SHP77 (cell line): ENCODE measurements at regions not wholly inside any gene's neighbourhood (a gene's known extent, or its start where the extent isn't known, plus 50 kb on each side); places are given as distances from the start of the nearest gene placed in this dataset.
"Not testable (repeated sequence)": the region's sequence is repeated elsewhere in the genome, so short reads cannot be mapped to it uniquely, and the experiment has no call there.

Experiments used
- DNase-seq, 2 experiments: peaks; one replicate each; lab custom pipeline; 2025; lab: John Stamatoyannopoulos, UW

DNA sequence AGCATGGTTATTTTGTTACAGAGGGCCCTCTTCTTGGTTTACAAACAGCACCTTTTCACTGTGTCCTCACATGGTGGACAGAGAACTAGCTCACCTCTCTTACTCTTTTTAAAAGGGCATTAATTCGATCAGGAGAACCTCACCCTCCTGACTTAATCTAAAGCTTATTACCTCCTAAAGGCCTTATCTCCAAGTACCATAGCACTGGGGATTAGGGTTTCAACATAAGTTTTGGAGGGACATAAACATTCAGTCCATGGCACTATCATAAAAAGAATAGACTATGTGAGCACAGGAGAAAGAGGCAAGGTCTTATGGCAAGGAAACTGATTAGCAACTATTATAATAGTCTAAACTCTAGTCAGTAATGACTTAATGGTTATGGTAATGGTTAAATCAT lies 736.2 kb upstream of the ADGRB3 start:
- DNase-seq: no peak

DNA sequence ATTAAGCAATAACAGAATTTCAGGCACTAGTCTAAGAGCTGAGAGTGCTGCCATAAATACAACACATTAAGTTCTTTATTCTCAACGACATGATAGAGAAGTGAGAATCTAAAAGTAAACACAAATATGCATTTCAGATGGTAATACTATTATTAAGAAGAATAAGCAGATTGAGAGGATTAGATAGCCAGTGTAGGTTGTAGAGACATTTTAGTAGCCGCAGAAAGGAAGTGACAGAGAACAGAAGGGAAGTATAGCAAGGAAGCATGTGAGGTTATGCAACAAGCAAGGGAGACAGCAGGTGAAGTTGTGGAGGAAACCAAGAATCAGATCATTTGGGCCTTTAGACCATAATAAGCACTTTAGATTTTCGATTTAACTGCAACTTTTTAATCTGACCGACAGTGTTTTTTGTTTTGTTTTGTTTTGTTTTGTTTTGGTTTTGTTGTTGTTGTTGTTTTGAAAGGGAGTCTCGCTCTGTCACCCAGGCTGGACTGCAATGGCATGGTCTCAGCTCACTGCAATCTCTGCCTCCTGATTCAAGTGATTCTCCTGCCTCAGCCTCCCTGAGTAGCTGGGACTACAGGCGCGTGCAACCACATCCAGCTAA lies 737.0 kb upstream of the ADGRB3 start:
- DNase-seq: no peak

DNA sequence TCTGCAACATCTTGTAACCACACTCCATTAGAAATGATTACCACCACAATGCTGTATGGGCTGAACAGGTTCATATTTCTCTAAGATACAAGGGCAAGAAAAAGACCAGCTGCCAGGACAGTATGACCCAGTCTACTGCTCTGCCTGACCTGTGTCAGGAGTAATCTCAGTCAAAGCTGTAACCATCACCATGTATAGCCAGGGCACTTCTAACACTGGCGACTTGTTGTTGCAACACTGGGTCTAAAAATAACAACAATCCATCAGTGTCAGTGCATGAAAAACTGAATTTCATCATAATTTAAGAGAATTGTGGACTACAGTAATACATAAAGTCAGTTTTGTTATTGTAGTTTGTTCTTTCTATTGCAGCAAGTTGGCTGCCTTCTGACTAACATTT lies 738.6 kb upstream of the ADGRB3 start:
- no peak for DNase-seq

DNA sequence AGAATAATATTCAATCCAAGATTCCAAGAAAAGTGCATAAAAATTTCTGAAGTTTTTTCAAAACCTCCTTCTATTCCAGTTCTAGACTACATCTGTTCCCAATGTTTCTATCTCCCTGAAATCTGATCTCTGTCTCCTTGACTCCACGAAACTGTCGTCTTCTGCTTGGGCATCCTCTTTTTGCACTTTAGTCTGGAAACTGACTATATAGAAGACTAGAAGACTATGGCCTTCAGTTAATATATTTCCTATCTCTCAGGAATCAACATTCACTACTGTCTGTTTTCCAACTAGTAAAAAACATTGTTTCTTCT lies 745.4 kb upstream of the ADGRB3 start:
- no peak for DNase-seq

DNA sequence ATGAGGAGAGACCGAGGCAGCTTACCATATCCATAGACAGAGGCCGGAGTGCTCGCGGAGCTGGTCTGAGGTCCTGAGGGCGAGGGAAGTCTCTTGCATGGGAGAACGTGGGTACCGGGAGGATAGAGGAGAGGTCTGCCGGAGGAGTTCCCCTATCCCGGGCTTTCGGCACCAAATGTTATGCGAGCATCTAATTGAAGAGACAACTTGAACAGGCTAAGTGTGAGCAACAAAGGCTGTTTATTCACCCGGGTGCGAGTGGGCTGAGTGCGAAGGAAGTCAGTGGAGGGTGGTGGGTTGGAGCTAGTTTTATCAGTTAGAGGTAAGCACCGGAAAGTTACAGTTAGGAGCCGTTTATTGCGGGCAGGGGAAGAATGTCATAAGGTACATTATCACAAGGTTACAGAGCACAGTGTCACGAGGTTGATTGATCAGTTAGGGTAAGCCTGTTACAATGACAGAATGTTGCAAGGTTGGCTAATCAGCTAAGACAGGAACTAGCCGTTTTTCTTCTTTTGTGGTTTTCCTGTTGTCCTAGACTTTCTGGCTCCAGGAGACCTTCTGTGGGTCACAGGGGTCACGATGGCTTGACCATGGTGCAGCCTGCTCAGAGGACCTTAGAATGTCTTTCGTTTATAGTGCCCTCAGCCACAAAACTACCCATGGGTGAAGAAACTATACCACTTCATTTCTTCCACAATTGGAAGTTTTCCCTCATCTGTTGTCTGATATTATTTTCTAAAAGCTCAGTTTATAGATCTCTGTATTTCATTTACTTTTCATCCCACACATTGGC lies 746.0 kb upstream of the ADGRB3 start:
- DNase-seq: no peak

DNA sequence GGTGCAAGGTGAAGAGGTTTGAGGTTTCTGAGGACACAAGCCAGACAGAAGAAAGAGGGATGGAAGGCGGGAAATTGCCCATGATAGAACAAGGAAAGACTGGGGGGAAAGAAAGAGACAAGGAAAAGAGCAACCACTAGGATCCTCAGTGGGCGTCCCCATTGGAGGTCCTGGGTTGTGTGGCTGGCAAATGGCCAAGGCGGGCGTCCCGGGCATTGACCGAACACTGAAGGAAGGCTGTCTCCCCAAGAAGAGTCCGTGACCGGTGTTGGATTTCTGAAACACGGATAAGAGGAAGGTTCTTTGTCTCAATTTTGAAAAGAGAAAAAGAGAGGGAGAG lies 746.6 kb upstream of the ADGRB3 start:
- DNase-seq: no peak

DNA sequence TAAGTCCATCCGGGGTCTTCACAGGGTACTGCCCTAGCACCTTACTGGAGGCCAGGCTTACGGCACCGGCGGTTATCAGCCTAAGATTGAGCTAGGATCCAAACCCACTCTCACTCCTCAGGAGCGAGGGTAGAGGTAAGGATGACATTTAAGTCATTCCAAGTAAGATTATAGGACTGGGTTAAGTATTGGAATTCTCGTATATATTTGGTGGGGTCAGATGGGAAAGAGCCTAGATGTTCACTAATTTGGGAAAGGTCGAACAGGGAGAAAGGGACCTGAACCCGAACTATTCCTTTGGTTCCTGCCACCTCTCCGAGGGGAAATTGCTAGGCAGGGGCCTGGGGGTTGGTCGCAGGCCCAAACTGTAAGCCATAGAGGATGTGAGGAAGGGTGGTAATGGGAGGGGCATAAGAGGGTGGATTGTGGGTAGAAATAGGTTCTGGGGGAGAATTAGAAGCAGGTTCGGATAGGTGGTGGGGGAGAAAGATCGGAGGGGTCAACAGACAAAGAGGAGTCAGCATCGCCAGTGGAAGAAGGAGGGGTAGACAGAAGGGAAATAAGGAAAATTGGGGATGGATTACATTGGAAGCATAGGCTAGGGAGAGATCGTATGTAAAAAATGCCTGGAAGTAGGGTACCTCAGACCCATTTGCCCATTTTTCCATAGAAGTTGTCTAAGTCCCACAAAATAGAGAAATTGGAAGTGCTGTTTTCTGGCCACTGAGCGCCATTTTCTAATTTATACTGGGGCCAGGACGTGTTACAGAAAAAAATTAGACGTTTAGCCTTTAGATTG lies 747.1 kb upstream of the ADGRB3 start:
- DNase-seq: no peak

DNA sequence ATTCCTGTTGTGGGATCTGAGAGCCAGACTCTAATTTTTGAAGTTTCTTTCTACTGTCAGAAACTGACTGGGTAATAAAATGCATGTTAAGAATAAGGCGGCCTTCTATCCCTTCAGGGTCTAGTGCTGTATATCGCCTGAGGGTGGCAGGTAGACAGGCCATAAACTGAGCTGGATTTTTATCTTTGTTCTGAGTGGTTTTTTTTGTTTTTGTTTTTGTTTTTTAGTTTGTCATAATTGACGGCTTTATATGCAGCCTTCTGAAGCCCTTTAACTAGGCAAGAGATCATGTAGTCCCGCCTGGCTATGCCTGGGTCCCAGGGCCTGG lies 747.7 kb upstream of the ADGRB3 start:
- no peak for DNase-seq

DNA sequence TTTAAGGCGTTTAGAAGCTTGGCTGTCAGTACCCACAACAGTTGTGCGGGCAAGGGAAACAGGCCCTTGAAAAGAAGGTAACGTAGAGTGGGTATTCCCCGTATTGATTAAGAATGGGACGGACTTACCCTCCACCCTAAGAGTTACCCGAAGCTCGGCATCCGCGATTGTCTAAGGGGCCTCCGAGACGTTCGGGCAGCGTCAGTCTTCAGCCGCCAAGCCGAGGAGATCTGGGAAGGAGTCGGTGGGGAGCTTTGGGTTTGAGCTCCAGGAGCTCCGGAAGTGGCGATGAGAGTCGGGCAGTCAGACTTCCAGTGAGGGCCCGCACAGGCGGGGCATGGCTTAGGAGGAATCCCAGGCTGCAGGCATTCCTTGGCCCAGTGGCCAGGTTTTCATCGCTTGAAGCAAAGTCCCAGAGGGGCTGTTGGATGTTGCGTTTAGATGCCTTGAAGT lies 748.2 kb upstream of the ADGRB3 start:
- DNase-seq: no peak

DNA sequence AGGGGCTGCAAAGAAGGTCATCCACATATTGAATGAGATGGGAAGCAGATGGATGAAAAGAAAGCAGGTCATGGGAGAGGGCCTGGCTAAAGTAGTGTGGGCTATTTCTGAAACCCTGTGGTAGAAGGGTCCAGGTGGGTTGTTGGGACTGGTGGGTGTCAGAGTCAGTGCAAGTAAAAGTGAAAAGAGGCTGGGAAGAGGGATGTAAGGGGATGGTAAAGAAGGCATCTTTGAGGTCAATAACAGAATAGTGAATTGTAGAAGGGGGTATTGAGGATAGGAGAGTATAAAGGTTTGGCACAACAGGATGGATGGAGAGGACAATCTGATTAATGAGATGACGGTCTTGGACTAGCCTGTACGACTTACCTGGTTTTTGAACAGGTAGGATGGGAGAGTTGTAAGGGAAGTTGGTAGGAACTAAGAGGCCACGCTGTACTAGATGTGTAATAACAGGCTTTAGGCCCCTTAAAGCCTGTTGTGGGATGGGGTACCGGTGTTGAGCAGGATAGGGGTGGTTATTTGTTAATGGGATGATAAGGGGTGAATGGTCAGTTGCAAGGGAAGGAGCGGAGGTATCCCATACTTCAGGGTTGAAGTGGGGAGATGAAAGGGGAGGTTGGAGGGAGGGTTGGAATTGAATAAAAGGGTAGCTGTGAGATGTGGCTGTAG lies 748.9 kb upstream of the ADGRB3 start:
- DNase-seq: no peak

DNA sequence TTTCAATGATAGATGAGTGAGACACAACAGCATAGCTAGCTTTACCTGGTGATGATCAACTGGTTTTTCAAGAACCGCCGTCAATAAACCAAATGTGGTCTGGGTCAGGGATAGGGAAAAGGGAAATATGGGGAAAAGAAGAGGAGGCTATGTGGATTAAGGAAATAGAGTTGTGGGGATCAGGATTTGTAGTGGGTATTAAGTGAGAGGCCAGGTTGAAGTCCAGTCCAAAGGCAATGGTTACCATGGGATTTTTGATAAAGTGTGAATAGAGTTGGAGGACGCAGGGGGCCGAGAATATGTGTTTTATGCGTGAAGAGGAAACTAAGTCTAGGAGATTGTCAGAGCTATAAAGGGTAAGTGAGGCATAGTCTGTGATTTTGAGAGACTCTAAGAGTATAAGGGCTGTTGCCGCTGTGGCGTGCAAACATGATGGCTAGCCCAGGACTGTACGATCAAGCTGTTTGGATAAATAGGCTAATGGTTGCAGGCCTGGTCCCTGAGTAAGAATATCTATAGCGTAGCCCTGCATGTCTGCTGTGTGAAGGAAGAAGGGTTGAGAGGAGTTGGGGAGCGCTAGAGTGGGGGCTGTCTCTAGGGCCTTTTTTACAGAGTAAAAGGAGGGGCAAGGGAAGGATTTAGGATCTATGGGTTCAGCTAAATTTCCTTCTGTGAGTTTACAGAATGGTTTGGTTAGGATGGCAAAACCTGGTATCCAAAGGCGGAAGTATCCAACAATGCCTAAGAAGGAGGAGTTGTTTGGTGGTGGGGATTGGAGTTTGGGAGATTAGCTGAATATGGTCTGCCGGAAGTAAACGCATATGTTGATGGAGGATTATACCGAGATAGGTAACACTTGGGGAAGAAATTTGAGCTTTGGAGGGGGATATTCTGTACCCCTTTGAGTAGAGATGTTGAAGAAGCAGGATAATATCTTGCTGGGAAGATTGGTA lies 749.7 kb upstream of the ADGRB3 start:
- DNase-seq: no peak

DNA sequence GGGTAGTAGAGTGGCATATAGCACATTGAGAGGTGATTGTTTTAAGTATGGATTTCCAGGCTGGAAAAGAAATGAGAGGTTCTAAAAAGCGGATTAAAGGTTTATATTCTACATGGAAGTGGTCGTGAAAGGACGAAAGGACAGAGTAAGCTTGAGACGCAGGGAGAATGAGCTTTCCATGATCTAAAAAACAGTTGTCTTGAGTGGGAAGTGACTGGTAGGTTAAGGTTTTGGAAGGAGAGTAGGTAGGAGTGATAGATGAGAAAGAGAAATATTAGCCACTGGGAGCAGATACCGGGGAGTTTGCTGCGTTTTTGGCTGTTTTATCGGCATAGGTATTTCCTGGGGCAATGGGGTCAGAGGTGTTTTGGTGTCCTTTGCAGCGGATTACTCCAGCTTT lies 750.6 kb upstream of the ADGRB3 start:
- DNase-seq: no peak

DNA sequence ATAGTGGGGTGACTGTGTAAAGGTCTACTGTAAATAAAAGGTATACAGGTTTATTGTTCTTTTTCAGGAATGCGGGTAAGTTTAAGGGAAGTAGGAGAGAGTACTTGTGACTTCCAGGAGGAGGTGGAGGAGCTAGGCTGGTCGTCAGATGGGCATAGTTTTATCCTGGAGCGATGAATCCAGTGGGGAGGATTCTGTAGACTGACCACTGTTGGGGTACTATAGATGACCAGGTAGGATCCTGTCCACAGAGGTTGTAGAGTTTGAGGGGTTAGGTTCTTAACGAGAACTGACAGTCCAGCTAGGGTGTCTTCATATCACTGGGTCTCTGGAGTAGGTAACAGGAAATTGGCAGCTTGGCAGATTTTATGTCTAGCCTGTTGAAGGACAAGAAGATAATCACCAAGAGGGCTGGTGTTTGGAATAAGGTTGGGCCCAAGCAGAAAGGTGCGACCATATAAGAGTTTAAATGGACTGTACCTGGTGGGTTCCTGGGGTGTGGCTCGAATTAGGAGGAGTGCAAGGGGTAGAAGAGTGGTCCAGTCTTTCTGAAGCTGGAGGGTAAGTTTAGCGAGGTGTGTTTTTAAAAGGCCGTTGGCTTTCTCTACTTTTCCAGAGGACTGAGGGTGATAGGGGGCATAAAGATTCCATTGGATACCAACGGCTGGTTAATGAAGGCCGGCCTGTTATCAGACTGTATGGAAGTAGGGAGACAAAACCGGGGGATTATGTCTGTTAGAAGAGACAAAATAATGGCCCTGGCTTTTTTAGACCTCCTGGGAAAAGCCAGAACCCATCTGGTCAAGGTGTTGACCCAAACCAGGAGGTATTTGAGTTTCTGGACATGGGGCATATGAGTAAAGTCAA lies 751.3 kb upstream of the ADGRB3 start:
- DNase-seq: no peak

DNA sequence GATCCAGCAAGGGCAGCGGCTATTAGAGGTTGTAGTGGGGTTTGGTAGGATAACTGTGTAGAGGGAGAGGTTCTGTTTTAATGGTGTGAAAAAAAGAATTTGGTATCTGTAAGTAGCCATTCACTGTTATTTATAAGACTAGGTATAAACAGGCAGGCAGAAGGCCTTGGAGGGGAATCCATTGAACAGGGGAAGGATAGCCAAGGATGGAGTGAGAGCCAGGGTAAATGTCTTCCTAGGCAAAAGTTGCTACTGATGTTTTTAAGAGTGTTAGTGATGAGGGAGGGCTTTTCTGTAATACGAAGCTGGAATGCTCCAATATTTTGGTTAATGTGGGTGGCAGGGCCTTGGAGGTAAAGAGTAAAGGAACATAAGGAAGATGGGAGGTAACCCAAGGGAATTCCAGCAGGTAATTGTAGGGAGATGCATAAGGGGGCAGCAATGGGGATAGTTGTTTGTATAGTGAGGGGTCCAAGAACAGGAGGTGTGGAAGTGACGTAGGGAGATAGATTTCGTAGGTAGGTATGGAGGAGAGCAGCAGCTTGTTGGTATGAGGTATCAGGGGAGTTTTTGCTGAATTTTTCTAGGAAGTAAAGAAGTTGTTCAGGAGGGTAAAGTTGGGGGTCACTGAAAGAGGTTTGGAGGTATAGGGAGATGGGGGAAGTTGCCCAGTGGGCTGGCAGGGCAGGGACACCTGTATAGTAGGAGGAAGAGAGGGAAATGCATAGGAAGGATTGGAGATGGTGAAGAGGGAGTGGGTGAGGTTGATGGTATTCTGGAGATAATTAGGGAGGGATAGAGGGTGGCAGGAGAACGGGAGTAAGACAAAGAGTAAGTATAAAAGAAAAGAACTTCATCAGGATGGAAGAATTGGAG lies 752.4 kb upstream of the ADGRB3 start:
- DNase-seq: no peak

DNA sequence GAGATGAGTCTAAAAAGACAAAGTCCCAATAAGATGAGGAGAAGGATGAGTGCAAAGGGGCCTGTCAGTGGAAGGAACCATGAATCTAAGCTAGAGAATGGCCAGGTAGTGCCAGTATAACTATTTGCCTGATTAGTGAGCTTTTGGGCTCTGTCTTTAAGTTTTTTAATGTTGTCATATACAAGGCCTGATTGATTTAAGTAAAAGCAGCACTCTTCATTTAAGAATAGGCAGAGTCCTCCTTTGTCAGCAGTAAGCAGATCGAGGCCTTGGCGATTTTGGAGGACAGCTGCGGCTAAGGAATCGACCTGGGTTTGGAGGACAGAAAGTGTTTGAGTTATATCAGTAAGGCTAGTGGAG lies 753.4 kb upstream of the ADGRB3 start:
- no peak for DNase-seq

DNA sequence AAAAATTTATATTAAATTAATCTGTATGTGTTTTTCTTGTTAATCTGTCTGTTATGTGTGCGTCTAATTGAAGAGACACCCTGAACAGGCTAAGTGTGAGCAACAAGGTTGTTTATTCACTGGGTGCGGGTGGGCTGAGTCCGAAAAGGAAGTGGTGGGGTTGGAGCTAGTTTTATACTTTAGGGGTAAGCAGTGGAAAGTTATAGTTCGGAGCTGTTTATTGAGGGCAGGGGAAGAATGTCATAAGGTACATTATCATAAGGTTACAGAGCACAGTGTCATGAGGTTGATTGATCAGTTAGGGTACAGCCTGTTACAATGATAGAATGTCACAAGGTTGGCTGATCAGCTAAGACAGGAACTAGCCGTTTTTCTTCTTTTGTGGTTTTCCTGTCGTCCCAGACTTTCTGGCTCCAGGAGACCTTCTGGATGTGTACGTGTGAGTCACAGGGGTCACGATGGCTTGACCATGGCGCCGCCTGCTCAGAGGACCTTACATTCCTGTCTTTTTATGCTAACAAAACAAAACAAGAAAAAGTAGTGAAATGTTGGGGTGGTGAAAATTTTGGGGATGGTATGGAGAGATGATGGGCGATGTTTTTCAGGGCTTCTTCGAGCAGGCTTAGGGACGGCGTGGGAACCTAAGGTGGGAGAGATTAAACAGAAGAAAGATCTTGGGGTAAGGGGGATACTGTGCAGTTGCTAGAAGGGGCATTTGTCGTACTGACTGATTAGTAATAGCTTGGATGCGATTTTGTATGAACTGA lies 754.0 kb upstream of the ADGRB3 start:
- no peak for DNase-seq

DNA sequence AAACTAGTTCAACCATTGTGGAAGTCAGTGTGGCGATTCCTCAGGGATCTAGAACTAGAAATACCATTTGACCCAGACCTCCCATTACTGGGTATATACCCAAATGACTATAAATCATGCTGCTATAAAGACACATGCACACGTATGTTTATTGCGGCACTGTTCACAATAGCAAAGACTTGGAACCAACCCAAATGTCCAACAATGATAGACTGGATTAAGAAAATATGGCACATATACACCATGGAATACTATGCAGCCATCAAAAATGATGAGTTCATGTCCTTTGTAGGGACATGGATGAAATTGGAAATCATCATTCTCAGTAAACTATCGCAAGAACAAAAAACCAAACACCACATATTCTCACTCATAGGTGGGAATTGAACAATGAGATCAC lies 754.7 kb upstream of the ADGRB3 start:
- DNase-seq: not testable (repeated sequence)

DNA sequence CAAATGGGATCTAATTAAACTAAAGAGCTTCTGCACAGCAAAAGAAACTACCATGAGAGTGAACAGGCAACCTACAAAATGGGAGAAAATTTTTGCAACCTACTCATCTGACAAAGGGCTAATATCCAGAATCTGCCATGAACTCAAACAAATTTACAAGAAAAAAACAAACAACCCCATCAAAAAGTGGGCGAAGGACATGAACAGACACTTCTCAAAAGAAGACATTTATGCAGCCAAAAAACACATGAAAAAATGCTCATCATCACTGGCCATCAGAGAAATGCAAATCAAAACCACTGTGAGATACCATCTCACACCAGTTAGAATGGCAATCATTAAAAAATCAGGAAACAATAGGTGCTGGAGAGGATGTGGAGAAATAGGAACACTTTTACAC lies 755.2 kb upstream of the ADGRB3 start:
- not testable (repeated sequence) for DNase-seq
